ENCODE measurements at regions not wholly inside any gene's neighbourhood (a gene's known extent, or its start where the extent isn't known, plus 50 kb on each side); places are given as distances from the start of the nearest gene placed in this dataset.

- Histone ChIP-seq H3K4me3 (ENCODE audit: low read depth in 1 of 2, low read length in 2 of 2) (no peak overlapping the region), H3K9me3 (ENCODE audit: control insufficient read depth in 1 of 2, low read length in 2 of 2) (no peaks in the 10 kb centered on the region), H3K4me1 (ENCODE audit: control insufficient read depth in 1 of 2, insufficient read depth in 2 of 2, low read length in 2 of 2) (no peaks in the 10 kb centered on the region), H3K9ac (ENCODE audit: low read depth in 1 of 2, low read length in 2 of 2) (no peak overlapping the region), H3K36me3 (ENCODE audit: control insufficient read depth in 1 of 2, insufficient read depth in 2 of 2, low read length in 2 of 2) (no peaks in the 10 kb centered on the region), H3K27me3 (ENCODE audit: control insufficient read depth in 1 of 2, insufficient read depth in 2 of 2, low read length in 2 of 2) (no peaks in the 10 kb centered on the region), H3K27ac (ENCODE audit: low read depth, low read length) (no peak overlapping the region)
These were observed 221.8 kb upstream of the MBL2 start for GRCh38 chr10:52994370-52994769.

- H3K27me3 ChIP-seq (ENCODE audit: control insufficient read depth in 1 of 2, insufficient read depth in 2 of 2, low read length in 2 of 2) = no peaks in the 10 kb centered on the region
- H3K9ac ChIP-seq (ENCODE audit: low read depth in 1 of 2, low read length in 2 of 2) = no peak overlapping the region
- no peak overlapping the region for H3K27ac ChIP-seq (ENCODE audit: low read depth, low read length)
- H3K36me3 ChIP-seq (ENCODE audit: control insufficient read depth in 1 of 2, insufficient read depth in 2 of 2, low read length in 2 of 2) = no peaks in the 10 kb centered on the region
- no peak overlapping the region for H3K4me3 ChIP-seq (ENCODE audit: low read depth in 1 of 2, low read length in 2 of 2)
- no peaks in the 10 kb centered on the region for H3K9me3 ChIP-seq (ENCODE audit: control insufficient read depth in 1 of 2, low read length in 2 of 2)
- no peaks in the 10 kb centered on the region for H3K4me1 ChIP-seq (ENCODE audit: control insufficient read depth in 1 of 2, insufficient read depth in 2 of 2, low read length in 2 of 2)
These were observed 220.5 kb upstream of the MBL2 start for GRCh38 chr10:52993109-52993508.

DNA sequence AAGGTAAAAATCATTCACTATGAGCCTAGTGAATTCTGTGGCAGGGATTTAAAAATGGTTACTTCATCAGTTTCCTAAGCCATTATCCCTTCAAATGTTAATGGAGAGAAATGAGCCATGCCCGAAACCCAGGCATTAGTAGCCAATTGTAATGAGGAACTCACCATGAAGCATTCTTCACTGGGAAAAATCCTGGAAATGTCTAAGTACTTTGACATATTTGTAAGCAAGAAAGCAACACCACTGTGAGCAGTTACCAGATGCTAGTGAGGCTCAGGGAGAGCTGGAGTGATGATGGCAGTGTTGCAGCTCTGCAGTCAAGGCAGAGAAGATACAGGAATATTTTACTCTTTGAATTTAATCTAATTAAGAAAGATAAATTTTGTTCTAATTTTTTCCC is 220.0 kb upstream of the MBL2 start:
- no peaks in the 10 kb centered on the region for H3K27me3 ChIP-seq (ENCODE audit: control insufficient read depth in 1 of 2, insufficient read depth in 2 of 2, low read length in 2 of 2)
- no peaks in the 10 kb centered on the region for H3K36me3 ChIP-seq (ENCODE audit: control insufficient read depth in 1 of 2, insufficient read depth in 2 of 2, low read length in 2 of 2)
- no peak overlapping the region for H3K4me3 ChIP-seq (ENCODE audit: low read depth in 1 of 2, low read length in 2 of 2)
- no peak overlapping the region for H3K9ac ChIP-seq (ENCODE audit: low read depth in 1 of 2, low read length in 2 of 2)
- no peaks in the 10 kb centered on the region for H3K4me1 ChIP-seq (ENCODE audit: control insufficient read depth in 1 of 2, insufficient read depth in 2 of 2, low read length in 2 of 2)
- no peaks in the 10 kb centered on the region for H3K9me3 ChIP-seq (ENCODE audit: control insufficient read depth in 1 of 2, low read length in 2 of 2)
- H3K27ac ChIP-seq (ENCODE audit: low read depth, low read length) = no peak overlapping the region

DNA sequence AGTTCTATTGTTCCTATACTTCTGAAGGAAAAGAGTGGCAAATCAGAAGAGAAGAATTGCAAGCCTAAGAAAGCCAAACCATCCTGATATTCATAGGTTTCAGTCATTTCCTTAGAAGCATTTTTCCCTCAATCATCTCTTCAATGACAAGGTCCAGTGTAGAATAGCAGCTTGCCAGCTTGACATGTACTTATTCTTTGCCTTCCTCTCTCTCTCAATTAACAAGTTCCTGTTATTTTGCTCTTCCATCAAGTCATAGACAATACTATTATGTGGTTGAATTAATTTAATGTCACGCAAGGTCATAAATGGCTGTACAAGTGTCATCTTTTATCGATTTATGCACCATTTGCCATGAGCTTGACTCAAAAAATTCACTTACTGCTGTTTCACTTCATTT is 216.3 kb upstream of the MBL2 start:
- no peaks in the 10 kb centered on the region for H3K27me3 ChIP-seq (ENCODE audit: control insufficient read depth in 1 of 2, insufficient read depth in 2 of 2, low read length in 2 of 2)
- H3K9me3 ChIP-seq (ENCODE audit: control insufficient read depth in 1 of 2, low read length in 2 of 2) = no peaks in the 10 kb centered on the region
- H3K36me3 ChIP-seq (ENCODE audit: control insufficient read depth in 1 of 2, insufficient read depth in 2 of 2, low read length in 2 of 2) = no peaks in the 10 kb centered on the region
- no peak overlapping the region for H3K27ac ChIP-seq (ENCODE audit: low read depth, low read length)
- no peak overlapping the region for H3K4me3 ChIP-seq (ENCODE audit: low read depth in 1 of 2, low read length in 2 of 2)
- H3K9ac ChIP-seq (ENCODE audit: low read depth in 1 of 2, low read length in 2 of 2) = no peak overlapping the region
- H3K4me1 ChIP-seq (ENCODE audit: control insufficient read depth in 1 of 2, insufficient read depth in 2 of 2, low read length in 2 of 2) = no peaks in the 10 kb centered on the region

- Histone ChIP-seq H3K27me3 (ENCODE audit: control insufficient read depth in 1 of 2, insufficient read depth in 2 of 2, low read length in 2 of 2) (no peaks in the 10 kb centered on the region), H3K9me3 (ENCODE audit: control insufficient read depth in 1 of 2, low read length in 2 of 2) (no peaks in the 10 kb centered on the region), H3K36me3 (ENCODE audit: control insufficient read depth in 1 of 2, insufficient read depth in 2 of 2, low read length in 2 of 2) (no peaks in the 10 kb centered on the region), H3K4me3 (ENCODE audit: low read depth in 1 of 2, low read length in 2 of 2) (no peak overlapping the region), H3K9ac (ENCODE audit: low read depth in 1 of 2, low read length in 2 of 2) (no peak overlapping the region), H3K4me1 (ENCODE audit: control insufficient read depth in 1 of 2, insufficient read depth in 2 of 2, low read length in 2 of 2) (no peaks in the 10 kb centered on the region), H3K27ac (ENCODE audit: low read depth, low read length) (no peak overlapping the region)
These were observed 213.5 kb upstream of the MBL2 start for GRCh38 chr10:52986125-52986524.

DNA sequence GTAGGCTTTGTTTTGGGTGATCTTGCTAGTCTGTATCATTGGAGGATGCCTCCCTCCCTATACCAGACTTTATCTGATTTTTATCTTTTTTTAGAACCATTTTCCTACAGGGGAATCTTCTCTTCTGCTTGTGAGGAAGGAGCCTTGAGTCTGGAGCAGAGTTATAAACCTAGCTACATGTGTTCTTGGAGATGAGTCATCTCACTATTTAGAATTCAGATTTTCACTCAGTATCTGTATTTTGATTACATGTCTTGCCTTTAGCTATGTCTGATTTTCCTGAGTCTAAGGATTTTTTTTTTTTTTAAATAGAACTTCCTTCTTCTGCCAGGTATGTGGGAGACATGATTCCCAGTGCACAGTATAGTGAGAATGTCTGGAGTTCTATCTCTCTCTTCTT is 211.6 kb upstream of the MBL2 start:
- Histone ChIP-seq H3K36me3 (ENCODE audit: control insufficient read depth in 1 of 2, insufficient read depth in 2 of 2, low read length in 2 of 2) (no peaks in the 10 kb centered on the region), H3K27ac (ENCODE audit: low read depth, low read length) (no peak overlapping the region), H3K4me1 (ENCODE audit: control insufficient read depth in 1 of 2, insufficient read depth in 2 of 2, low read length in 2 of 2) (no peaks in the 10 kb centered on the region), H3K27me3 (ENCODE audit: control insufficient read depth in 1 of 2, insufficient read depth in 2 of 2, low read length in 2 of 2) (no peaks in the 10 kb centered on the region), H3K9ac (ENCODE audit: low read depth in 1 of 2, low read length in 2 of 2) (no peak overlapping the region), H3K4me3 (ENCODE audit: low read depth in 1 of 2, low read length in 2 of 2) (no peak overlapping the region), H3K9me3 (ENCODE audit: control insufficient read depth in 1 of 2, low read length in 2 of 2) (no peaks in the 10 kb centered on the region)

DNA sequence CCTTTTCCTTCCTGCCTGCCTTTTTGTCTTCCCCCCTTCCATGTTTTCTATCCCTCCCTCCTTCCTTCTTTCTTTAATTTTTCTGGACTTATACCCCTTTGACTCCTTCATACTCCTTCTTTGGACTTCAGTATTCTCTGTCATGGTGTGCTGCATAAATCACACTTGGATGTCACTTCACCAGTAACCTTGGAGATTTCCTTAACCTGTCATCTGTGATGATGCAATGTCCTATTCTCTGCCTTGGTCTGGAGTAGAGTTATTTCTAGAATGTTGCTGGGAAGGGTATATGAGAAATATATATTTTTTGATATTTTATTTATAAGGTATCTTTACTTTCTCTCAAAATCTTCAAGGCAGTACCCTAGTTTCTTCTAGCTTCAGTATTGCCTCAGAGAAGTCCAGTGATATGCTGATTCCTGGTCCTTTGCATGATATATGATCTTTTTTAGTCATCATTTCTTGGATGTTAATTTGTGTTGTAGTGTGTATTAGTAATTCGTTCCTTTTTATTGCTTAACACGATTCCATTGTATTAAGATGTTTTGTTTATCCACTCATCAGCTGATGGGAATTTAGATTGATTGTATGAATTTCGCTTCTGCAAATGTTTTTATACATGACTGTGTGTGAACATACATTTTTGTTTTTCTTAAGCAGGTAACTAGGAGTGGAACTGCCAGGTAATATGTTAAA is 206.9 kb upstream of the MBL2 start:
- Histone ChIP-seq H3K9ac (ENCODE audit: low read depth in 1 of 2, low read length in 2 of 2) (no peak overlapping the region), H3K4me3 (ENCODE audit: low read depth in 1 of 2, low read length in 2 of 2) (no peak overlapping the region), H3K27me3 (ENCODE audit: control insufficient read depth in 1 of 2, insufficient read depth in 2 of 2, low read length in 2 of 2) (no peaks in the 10 kb centered on the region), H3K27ac (ENCODE audit: low read depth, low read length) (no peak overlapping the region), H3K36me3 (ENCODE audit: control insufficient read depth in 1 of 2, insufficient read depth in 2 of 2, low read length in 2 of 2) (no peaks in the 10 kb centered on the region), H3K9me3 (ENCODE audit: control insufficient read depth in 1 of 2, low read length in 2 of 2) (no peaks in the 10 kb centered on the region), H3K4me1 (ENCODE audit: control insufficient read depth in 1 of 2, insufficient read depth in 2 of 2, low read length in 2 of 2) (peaks cover 7% of the 10 kb centered on the region in 2 donors)

DNA sequence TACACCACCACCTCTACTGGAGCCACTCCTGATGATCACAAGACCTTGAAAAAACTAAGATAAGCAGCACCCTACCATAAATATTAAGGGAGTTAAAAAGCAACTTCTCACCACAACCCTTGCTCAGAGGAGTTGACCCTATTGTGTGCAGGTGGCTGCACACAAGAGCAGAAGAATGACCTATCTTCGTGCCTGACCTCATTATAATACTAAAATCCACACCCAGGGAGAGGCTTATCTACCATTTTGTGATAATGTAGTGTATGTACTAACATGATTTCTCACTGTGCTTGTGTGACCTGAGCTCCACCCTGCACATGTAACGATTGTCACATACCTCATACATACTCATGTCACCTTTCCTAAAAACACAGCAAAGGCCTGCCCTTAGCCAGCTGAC is 205.0 kb upstream of the MBL2 start:
- Histone ChIP-seq H3K9me3 (ENCODE audit: control insufficient read depth in 1 of 2, low read length in 2 of 2) (peaks cover 3 to 5% of the 10 kb centered on the region in 2 donors), H3K27ac (ENCODE audit: low read depth, low read length) (no peak overlapping the region), H3K36me3 (ENCODE audit: control insufficient read depth in 1 of 2, insufficient read depth in 2 of 2, low read length in 2 of 2) (no peaks in the 10 kb centered on the region), H3K9ac (ENCODE audit: low read depth in 1 of 2, low read length in 2 of 2) (no peak overlapping the region), H3K4me1 (ENCODE audit: control insufficient read depth in 1 of 2, insufficient read depth in 2 of 2, low read length in 2 of 2) (peaks cover 7% of the 10 kb centered on the region in 2 donors), H3K27me3 (ENCODE audit: control insufficient read depth in 1 of 2, insufficient read depth in 2 of 2, low read length in 2 of 2) (no peaks in the 10 kb centered on the region), H3K4me3 (ENCODE audit: low read depth in 1 of 2, low read length in 2 of 2) (no peak overlapping the region)

DNA sequence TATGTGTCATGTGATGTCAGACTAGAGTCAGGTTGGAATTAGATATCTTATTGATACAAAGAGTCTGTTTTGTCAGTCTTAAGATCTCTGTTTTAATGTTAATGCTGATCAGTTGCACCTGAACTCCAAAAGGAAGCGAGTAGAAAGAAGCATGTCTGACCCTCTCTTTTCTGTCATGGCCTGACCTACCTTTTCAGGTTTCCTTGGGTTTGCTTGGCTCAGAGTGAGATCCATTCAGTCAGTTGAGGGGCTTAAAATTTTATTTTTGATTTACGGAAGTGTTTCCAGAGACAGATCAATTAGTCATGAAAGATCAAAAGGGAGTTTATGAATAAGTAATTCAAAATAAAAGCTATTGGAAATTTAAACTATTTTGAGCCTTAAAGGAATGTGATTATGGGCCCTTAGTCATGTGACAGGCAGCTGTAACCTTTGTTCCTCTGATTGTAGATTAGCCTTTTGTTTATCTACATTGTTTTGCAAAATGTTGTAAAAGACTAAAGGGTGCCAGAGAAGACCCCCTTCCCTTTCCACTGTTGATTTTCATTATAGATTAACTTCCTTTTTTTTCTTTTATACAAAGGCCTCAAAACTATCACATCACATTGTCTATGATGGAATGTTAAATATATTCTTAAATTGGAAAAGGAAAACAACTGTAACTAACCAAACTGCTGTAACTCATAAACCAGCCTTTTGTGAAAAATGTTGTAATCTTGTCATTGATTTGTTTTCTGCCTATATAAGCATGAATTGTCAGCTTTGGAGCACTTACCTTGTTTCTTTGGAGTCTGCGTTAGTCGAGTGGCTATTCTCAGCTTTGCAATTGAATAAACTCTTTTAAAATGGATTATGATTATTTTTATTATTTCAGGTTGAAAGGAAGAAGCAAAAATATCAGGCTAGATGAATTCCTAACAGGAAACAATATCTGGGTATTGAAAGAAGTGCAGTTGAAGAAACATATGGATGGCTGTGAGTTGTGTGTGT is 195.5 kb upstream of the MBL2 start:
- peaks cover 0 to 15% of the 10 kb centered on the region in 2 donors for H3K4me1 ChIP-seq (ENCODE audit: control insufficient read depth in 1 of 2, insufficient read depth in 2 of 2, low read length in 2 of 2)
- H3K36me3 ChIP-seq (ENCODE audit: control insufficient read depth in 1 of 2, insufficient read depth in 2 of 2, low read length in 2 of 2) = no peaks in the 10 kb centered on the region
- H3K27ac ChIP-seq (ENCODE audit: low read depth, low read length) = no peak overlapping the region
- H3K9me3 ChIP-seq (ENCODE audit: control insufficient read depth in 1 of 2, low read length in 2 of 2) = no peaks in the 10 kb centered on the region
- no peak overlapping the region for H3K9ac ChIP-seq (ENCODE audit: low read depth in 1 of 2, low read length in 2 of 2)
- H3K27me3 ChIP-seq (ENCODE audit: control insufficient read depth in 1 of 2, insufficient read depth in 2 of 2, low read length in 2 of 2) = no peaks in the 10 kb centered on the region
- H3K4me3 ChIP-seq (ENCODE audit: low read depth in 1 of 2, low read length in 2 of 2) = no peak overlapping the region

DNA sequence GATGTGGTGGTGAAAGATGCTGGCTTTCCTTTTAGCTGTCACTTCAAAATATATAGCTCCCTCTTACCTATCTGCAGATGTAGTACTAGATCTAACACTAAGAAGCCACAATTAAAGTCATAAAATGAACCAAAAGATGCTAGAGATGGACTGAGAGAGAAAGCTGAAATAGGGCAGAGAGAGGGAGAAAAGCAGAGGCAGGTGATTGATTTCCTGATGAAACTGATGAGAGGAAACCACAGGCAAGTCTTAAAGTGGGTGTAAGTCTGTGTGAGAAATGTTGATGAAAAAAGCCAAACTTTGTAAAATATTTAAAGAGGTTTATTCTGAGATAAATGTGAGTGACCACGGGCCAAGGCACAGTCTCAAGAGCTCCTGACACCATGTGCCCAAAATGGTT is 194.3 kb upstream of the MBL2 start:
- no peak overlapping the region for H3K9ac ChIP-seq (ENCODE audit: low read depth in 1 of 2, low read length in 2 of 2)
- no peak overlapping the region for H3K4me3 ChIP-seq (ENCODE audit: low read depth in 1 of 2, low read length in 2 of 2)
- H3K27me3 ChIP-seq (ENCODE audit: control insufficient read depth in 1 of 2, insufficient read depth in 2 of 2, low read length in 2 of 2) = no peaks in the 10 kb centered on the region
- no peaks in the 10 kb centered on the region for H3K9me3 ChIP-seq (ENCODE audit: control insufficient read depth in 1 of 2, low read length in 2 of 2)
- no peak overlapping the region for H3K27ac ChIP-seq (ENCODE audit: low read depth, low read length)
- no peaks in the 10 kb centered on the region for H3K36me3 ChIP-seq (ENCODE audit: control insufficient read depth in 1 of 2, insufficient read depth in 2 of 2, low read length in 2 of 2)
- H3K4me1 ChIP-seq (ENCODE audit: control insufficient read depth in 1 of 2, insufficient read depth in 2 of 2, low read length in 2 of 2) = peaks cover 0 to 15% of the 10 kb centered on the region in 2 donors

Data from duodenal mucosa (tissue), 2 donors.